Common myeloid progenitor, CD34-positive (primary cell): ENCODE measurements at regions not wholly inside any gene's neighbourhood (a gene's known extent, or its start where the extent isn't known, plus 50 kb on each side); places are given as distances from the start of the nearest gene placed in this dataset.
"Not testable (repeated sequence)": the region's sequence is repeated elsewhere in the genome, so short reads cannot be mapped to it uniquely, and the experiment has no call there.

ENCODE experiments used
- CTCF ChIA-PET: fragments of 350-600 bp; sonication (Branson Sonifier 250); formaldehyde crosslinking; loops from one replicate; lab custom pipeline; 2021; ENCODE audit warnings: antibody characterized with exemption; lab: Charles Lee
- POLR2A ChIA-PET: fragments of 350-600 bp; sonication (Branson Sonifier 250); formaldehyde crosslinking; loops from one replicate; lab custom pipeline; 2021; ENCODE audit warnings: antibody characterized with exemption; lab: Charles Lee
- DNase-seq, 3 donors: peaks; one replicate each; pipeline versions ENCODE4 v3.0.0 to v3.0.0-alpha.2; 2013
- H3K27ac ChIP-seq, 2 experiments: 1 replicate in 1 of 2; 2 replicates in 1 of 2; pipeline ENCODE4 v1.7.0; 2013; ENCODE audit warnings: inconsistent platforms in 2 of 2, low read length in 2 of 2, mild to moderate bottlenecking in 2 of 2, low read depth in 1 of 2, moderate library complexity in 1 of 2; ENCODE audit not compliant: severe bottlenecking in 2 of 2, insufficient read depth in 1 of 2, poor library complexity in 1 of 2
- H3K27me3 ChIP-seq, 5 experiments: replicated peaks in 2 of 5; 1 replicate in 3 of 5; 2 replicates in 2 of 5; pipeline versions ENCODE4 v1.6.1 to v1.7.0; 2013; ENCODE audit warnings: low read length in 4 of 5, mild to moderate bottlenecking in 2 of 5, moderate library complexity in 2 of 5, inconsistent platforms in 1 of 5; ENCODE audit not compliant: insufficient read depth in 5 of 5, control insufficient read depth in 4 of 5
- H3K36me3 ChIP-seq, 4 experiments: 1 replicate in 2 of 4; 2 replicates in 2 of 4; pipeline versions ENCODE4 v1.6.1 to v1.7.0; 2013; ENCODE audit warnings: low read length in 3 of 4, control low read depth in 1 of 4, mild to moderate bottlenecking in 1 of 4; ENCODE audit not compliant: control insufficient read depth in 4 of 4, insufficient read depth in 4 of 4
- H3K4me1 ChIP-seq, 4 experiments: 1 replicate in 3 of 4; 2 replicates in 1 of 4; pipeline versions ENCODE4 v1.6.1 to v1.7.1; 2013; ENCODE audit warnings: low read length in 3 of 4, mild to moderate bottlenecking in 3 of 4, control low read depth in 1 of 4, inconsistent platforms in 1 of 4, moderate library complexity in 1 of 4; ENCODE audit not compliant: control insufficient read depth in 4 of 4, insufficient read depth in 4 of 4; ENCODE audit errors: control extremely low read depth in 1 of 4
- H3K4me3 ChIP-seq, 7 experiments: 1 replicate in 4 of 7; 2 replicates in 3 of 7; pipeline versions ENCODE4 v1.5.1 to v1.7.0; 2013; ENCODE audit warnings: mild to moderate bottlenecking in 7 of 7, low read length in 6 of 7, moderate library complexity in 6 of 7, inconsistent platforms in 2 of 7, low read depth in 2 of 7, control low read depth in 1 of 7; ENCODE audit not compliant: insufficient read depth in 4 of 7, control insufficient read depth in 1 of 7; ENCODE audit errors: extremely low read depth in 1 of 7
- H3K9me3 ChIP-seq, 5 experiments: 1 replicate in 4 of 5; 2 replicates in 1 of 5; pipeline versions ENCODE4 v1.6.1 to v1.7.1; 2013; ENCODE audit warnings: low read length in 4 of 5, mild to moderate bottlenecking in 2 of 5, inconsistent platforms in 1 of 5, low read depth in 1 of 5, moderate library complexity in 1 of 5; ENCODE audit not compliant: control insufficient read depth in 4 of 5, insufficient read depth in 2 of 5; ENCODE audit errors: control extremely low read depth in 1 of 5
- WGBS: methylation state at CpG from one replicate; pipeline ENCODE4 v1.1.5; 2013; ENCODE audit not compliant: insufficient coverage; 5-methylcytosine and 5-hydroxymethylcytosine counted together

- Histone ChIP-seq H3K9me3 (no peaks in the 10 kb centered on the region), H3K4me1 (no peaks in the 10 kb centered on the region), H3K27ac (no peak overlapping the region), H3K4me3 (no peak overlapping the region), H3K36me3 (no peaks in the 10 kb centered on the region), H3K27me3 (no peaks in the 10 kb centered on the region)
- WGBS: 100% methylated on average over 2 of the region's 2 CpGs
- no peak for DNase-seq
- POLR2A ChIA-PET: no interaction called here
- CTCF ChIA-PET: no interaction called here
These were observed 353.1 kb downstream of the CHL1 start for GRCh38 chr3:549636-550035.

DNA sequence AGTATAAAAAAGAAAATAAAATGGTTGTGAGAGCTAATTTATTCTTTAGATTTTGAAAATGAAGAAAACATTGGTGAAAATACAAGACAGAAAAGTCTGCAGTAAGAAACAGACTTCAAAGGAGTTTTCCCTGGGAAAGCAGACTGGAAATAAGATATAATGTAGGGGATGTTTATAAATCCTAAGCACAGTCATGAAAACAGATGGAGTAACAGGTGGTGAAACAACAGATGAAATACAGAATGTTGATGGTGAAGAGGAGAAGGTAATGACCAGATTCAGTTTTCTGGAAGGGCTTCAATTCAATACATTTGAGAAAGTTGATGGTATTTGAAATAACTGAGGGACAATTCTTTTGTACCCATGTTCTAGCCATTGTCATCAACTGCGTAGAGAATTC, 353.9 kb downstream of the CHL1 start:
- DNase-seq: no peak
- H3K36me3 ChIP-seq: no peaks in the 10 kb centered on the region
- H3K27ac ChIP-seq: no peak overlapping the region
- H3K27me3 ChIP-seq: no peaks in the 10 kb centered on the region
- H3K9me3 ChIP-seq: no peaks in the 10 kb centered on the region
- POLR2A ChIA-PET: no interaction called here
- CTCF ChIA-PET: no interaction called here
- no CpG with 5 or more reads among the region's 1 CpG for WGBS
- no peaks in the 10 kb centered on the region for H3K4me1 ChIP-seq
- no peak overlapping the region for H3K4me3 ChIP-seq

DNA sequence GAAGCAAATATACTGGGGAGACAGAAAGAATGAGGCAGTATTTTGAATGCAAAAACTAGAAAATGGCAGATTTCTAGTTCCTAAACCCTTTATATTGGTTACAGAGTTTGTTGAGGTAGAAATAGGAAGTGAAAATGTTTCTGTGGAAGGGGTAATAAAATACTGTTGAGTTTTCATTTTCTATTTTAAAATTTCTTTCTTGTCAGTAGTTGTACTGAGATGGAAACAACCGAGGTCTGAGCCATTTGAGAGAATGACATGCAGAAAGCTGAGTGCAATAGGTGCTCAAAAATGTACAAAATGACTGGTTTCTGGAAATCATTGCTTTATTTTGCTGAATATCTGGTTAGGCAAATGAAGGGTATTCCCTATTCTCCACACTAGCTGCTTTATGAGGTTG, 361.4 kb downstream of the CHL1 start:
- Histone ChIP-seq H3K27ac (no peak overlapping the region), H3K36me3 (no peaks in the 10 kb centered on the region), H3K4me3 (no peak overlapping the region), H3K4me1 (no peaks in the 10 kb centered on the region), H3K27me3 (no peaks in the 10 kb centered on the region), H3K9me3 (no peaks in the 10 kb centered on the region)
- ChIA-PET CTCF (no interaction called here), POLR2A (no interaction called here)
- DNase-seq: no peak
- WGBS: 80% methylated on average over 1 of the region's 1 CpG

DNA sequence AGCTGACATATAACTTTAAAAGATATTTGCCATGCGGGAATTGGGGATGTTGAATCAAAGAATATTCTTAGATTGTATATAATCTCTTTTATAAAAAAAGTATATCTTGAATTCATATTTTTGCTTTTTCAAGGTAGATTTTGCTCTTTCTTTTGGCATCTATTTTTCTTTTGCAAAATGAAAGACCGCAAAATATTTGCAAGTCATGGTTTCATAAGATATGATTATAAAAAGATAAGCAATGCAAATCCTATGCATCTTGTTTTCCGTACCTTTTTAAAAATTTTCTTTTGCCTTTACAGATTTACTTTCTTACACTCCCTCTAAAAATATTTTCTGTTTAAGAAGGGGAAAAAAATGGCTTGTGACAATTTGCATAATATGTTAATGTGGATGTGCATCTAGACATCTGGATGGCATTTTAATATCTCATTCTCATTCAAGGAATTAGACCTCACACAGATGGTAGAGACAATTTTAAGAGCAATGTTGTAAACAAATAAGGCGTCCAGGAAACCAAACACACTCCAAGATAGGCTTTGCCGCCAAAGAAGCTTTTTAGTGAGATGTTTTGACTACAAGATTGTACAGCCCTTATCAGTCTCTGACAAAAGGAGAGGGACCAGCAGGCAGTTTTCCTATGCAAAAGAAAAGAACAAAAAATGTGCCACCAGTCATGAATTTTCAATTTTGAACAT, 371.1 kb downstream of the CHL1 start:
- Histone ChIP-seq H3K36me3 (no peaks in the 10 kb centered on the region), H3K4me1 (no peaks in the 10 kb centered on the region), H3K27ac (no peak overlapping the region), H3K4me3 (no peak overlapping the region), H3K9me3 (no peaks in the 10 kb centered on the region), H3K27me3 (no peaks in the 10 kb centered on the region)
- POLR2A ChIA-PET: no interaction called here
- DNase-seq: no peak
- WGBS: 86% methylated on average over 2 of the region's 5 CpGs
- CTCF ChIA-PET: no interaction called here

- CTCF ChIA-PET, POLR2A ChIA-PET, H3K4me3 ChIP-seq: not testable (repeated sequence)
These were observed 383.0 kb downstream of the CHL1 start for GRCh38 chr3:579529-579928.

DNA sequence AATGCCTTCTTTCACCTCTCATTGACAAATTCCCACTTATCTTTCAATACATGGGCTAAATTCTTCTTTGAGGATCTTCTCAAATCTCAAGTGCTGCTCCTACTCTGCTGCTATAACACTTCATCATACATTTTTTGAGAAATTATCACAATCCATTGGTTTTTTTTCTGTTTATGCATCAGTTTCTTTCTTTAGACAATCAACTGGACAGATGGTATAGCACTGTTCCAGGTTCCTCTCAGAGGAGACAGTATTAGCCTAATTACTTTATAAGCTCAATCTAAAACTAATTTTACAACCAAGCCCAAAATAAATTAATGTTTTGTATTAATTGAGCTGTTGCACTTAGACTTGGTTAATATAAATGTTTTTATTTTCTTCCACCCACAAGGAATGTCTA, 392.5 kb downstream of the CHL1 start:
- H3K27ac ChIP-seq, H3K36me3 ChIP-seq, H3K4me1 ChIP-seq, DNase-seq, H3K27me3 ChIP-seq, POLR2A ChIA-PET, CTCF ChIA-PET, H3K9me3 ChIP-seq, H3K4me3 ChIP-seq: not testable (repeated sequence)

More at GRCh38 chr3:579529-579928, 383.0 kb downstream of the CHL1 start:
- H3K36me3 ChIP-seq, H3K9me3 ChIP-seq, H3K27me3 ChIP-seq, DNase-seq, H3K27ac ChIP-seq, H3K4me1 ChIP-seq: not testable (repeated sequence)
- 86% methylated on average over 1 of the region's 2 CpGs for WGBS

DNA sequence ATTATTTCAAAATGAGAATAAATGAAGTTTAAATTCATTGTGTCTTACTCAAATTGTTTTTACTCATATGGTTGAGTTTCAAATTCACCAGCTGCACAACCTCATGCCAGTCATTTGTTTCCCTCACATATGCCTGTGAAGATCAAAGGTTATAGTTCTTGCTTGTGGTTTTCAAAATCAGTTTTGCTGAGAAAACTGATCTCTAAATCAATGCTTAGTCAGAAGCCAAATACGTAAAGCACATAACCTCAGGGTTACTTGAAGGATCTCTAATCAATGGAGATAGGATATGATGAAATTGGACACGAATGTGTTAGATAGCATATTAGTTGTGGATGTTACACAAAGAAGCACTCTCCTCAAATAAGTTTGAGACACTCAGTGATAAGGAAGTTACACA, 400.7 kb downstream of the CHL1 start:
- H3K4me3 ChIP-seq, H3K27ac ChIP-seq, H3K36me3 ChIP-seq, DNase-seq, H3K27me3 ChIP-seq, POLR2A ChIA-PET, H3K9me3 ChIP-seq, CTCF ChIA-PET, H3K4me1 ChIP-seq: not testable (repeated sequence)
- 86% methylated on average over 1 of the region's 2 CpGs for WGBS
